B cell (primary cell): ENCODE measurements at regions not wholly inside any gene's neighbourhood (a gene's known extent, or its start where the extent isn't known, plus 50 kb on each side); places are given as distances from the start of the nearest gene placed in this dataset.

Experiments
- ATAC-seq: fragments of 200-7000 bp; cut with Tn5 transposase; one replicate; pipeline ENCODE4 v1.10.0; 2021; ENCODE audit warnings: low read depth, mild to moderate bottlenecking, moderate number of reproducible peaks, moderate library complexity
- CTCF ChIA-PET: fragments of 350-600 bp; sonication (Branson Sonifier 250); formaldehyde crosslinking; loops from one replicate; lab custom pipeline; 2021; ENCODE audit warnings: antibody characterized with exemption, inconsistent platforms; lab: Charles Lee
- POLR2A ChIA-PET: fragments of 350-600 bp; sonication (Branson Sonifier 250); formaldehyde crosslinking; loops from one replicate; lab custom pipeline; 2021; ENCODE audit warnings: antibody characterized with exemption; lab: Charles Lee
- DNase-seq: peaks from one replicate; pipeline ENCODE4 v3.0.0; 2013
- H2AFZ ChIP-seq: 2 replicates; pipeline ENCODE4 v1.6.1; 2012; ENCODE audit warnings: mild to moderate bottlenecking, low read depth, low read length; ENCODE audit not compliant: insufficient read depth, poor library complexity, severe bottlenecking
- H3K27ac ChIP-seq, 2 donors: 1 replicate in 1 of 2; 2 replicates in 1 of 2; pipeline ENCODE4 v1.5.1; 2012 to 2013; ENCODE audit warnings: low read length in 2 of 2, mild to moderate bottlenecking in 2 of 2, moderate library complexity in 1 of 2
- H3K27me3 ChIP-seq, 4 experiments: fragments of 200-600 bp in 1 of 4; sonication (generic) in 1 of 4; replicated peaks in 1 of 4; 1 replicate in 2 of 4; 2 replicates in 2 of 4; pipeline versions ENCODE4 v1.6.1 to v1.7.0; 2013 to 2016; ENCODE audit warnings: low read length in 3 of 4, mild to moderate bottlenecking in 2 of 4, mixed read lengths in 1 of 4, moderate library complexity in 1 of 4; ENCODE audit not compliant: insufficient read depth in 4 of 4, control insufficient read depth in 3 of 4; ENCODE audit errors: control extremely low read depth in 1 of 4
- H3K36me3 ChIP-seq, 2 experiments: replicated peaks in 1 of 2; 1 replicate in 1 of 2; 2 replicates in 1 of 2; pipeline versions ENCODE4 v1.6.1 to v1.7.1; 2013; ENCODE audit warnings: low read length in 1 of 2; ENCODE audit not compliant: insufficient read depth in 2 of 2, control insufficient read depth in 1 of 2; ENCODE audit errors: control extremely low read depth in 1 of 2, extremely low read depth in 1 of 2
- H3K4me1 ChIP-seq, 2 donors: fragments of 200-600 bp in 1 of 2; sonication (generic) in 1 of 2; 1 replicate in 1 of 2; 2 replicates in 1 of 2; pipeline versions ENCODE4 v1.5.1 to v1.6.1; 2013 to 2017; ENCODE audit warnings: low read length in 2 of 2; ENCODE audit not compliant: control insufficient read depth in 2 of 2, insufficient read depth in 2 of 2
- H3K4me2 ChIP-seq: replicated peaks from 2 replicates; pipeline ENCODE3; 2012; ENCODE audit warnings: mild to moderate bottlenecking, low read depth, low read length; ENCODE audit not compliant: poor library complexity, severe bottlenecking
- H3K4me3 ChIP-seq, 5 experiments: fragments of 200-600 bp in 1 of 5; sonication (generic) in 1 of 5; 1 replicate in 3 of 5; 2 replicates in 2 of 5; pipeline versions ENCODE4 v1.5.1 to v1.7.0; 2011 to 2016; ENCODE audit warnings: low read length in 4 of 5, mild to moderate bottlenecking in 4 of 5, low read depth in 2 of 5, control low read depth in 1 of 5, moderate library complexity in 1 of 5; ENCODE audit not compliant: insufficient read depth in 1 of 5; ENCODE audit errors: control extremely low read depth in 1 of 5, extremely low read depth in 1 of 5
- H3K79me2 ChIP-seq: fragments of 200-600 bp; sonication (generic); one replicate; pipeline ENCODE4 v1.6.0; 2016; ENCODE audit warnings: low read length; ENCODE audit not compliant: control insufficient read depth, insufficient read depth
- H3K9ac ChIP-seq: fragments of 200-600 bp; sonication (generic); 2 replicates; pipeline ENCODE4 v1.6.1; 2017; ENCODE audit warnings: mild to moderate bottlenecking, low read length, moderate library complexity
- H3K9me3 ChIP-seq, 3 donors: one replicate each; pipeline versions ENCODE4 v1.6.1 to v1.7.1; 2013; ENCODE audit warnings: low read length in 2 of 3; ENCODE audit not compliant: control insufficient read depth in 2 of 3, insufficient read depth in 1 of 3; ENCODE audit errors: control extremely low read depth in 1 of 3
- H4K20me1 ChIP-seq: 2 replicates; pipeline ENCODE4 v1.6.0; 2012; ENCODE audit warnings: mild to moderate bottlenecking, low read length; ENCODE audit not compliant: insufficient read depth, control insufficient read depth, poor library complexity, severe bottlenecking
- H3K27ac Mint-ChIP-seq: one replicate; pipeline ENCODE4 v1.8.0; 2021; ENCODE audit warnings: mixed read lengths
- H3K27me3 Mint-ChIP-seq: one replicate; pipeline ENCODE4 v1.8.0; 2021; ENCODE audit warnings: mixed read lengths
- H3K4me1 Mint-ChIP-seq: one replicate; pipeline ENCODE4 v1.8.0; 2021; ENCODE audit warnings: mixed read lengths
- H3K4me3 Mint-ChIP-seq: one replicate; pipeline ENCODE4 v1.8.0; 2021; ENCODE audit warnings: mixed read lengths
- H3K9me3 Mint-ChIP-seq: one replicate; pipeline ENCODE4 v1.8.0; 2022; ENCODE audit warnings: mixed read lengths; ENCODE audit not compliant: insufficient read depth
- EZH2 ChIP-seq: IDR thresholded peaks from 2 replicates; pipeline ENCODE4 v1.6.1; 2012; ENCODE audit warnings: borderline replicate concordance, low read depth, mild to moderate bottlenecking, moderate library complexity, low read length; ENCODE audit not compliant: insufficient read depth, poor library complexity, severe bottlenecking
- WGBS: methylation state at CpG from one replicate; pipeline ENCODE4 v1.1.5; 2013; ENCODE audit warnings: missing lambda C conversion rate; ENCODE audit not compliant: insufficient coverage; 5-methylcytosine and 5-hydroxymethylcytosine counted together
- intact Hi-C: fragments of 100-400 bp; cut with micrococcal nuclease; formaldehyde crosslinking; loops from one replicate; pipeline ENCODE4 v1.10.0; 2022
- TF ChIP-seq, protein P1 (sequence below): fragments of 200-600 bp; IDR thresholded peaks from one replicate; pipeline ENCODE4 v1.8.0; 2022; ENCODE audit warnings: antibody characterized with exemption, mild to moderate bottlenecking

GRCh38 chr3:148090156-148090555, 607.5 kb upstream of the AGTR1 start:
- no peak for ATAC-seq
- no peaks in the 10 kb centered on the region for H3K4me1 ChIP-seq
- no peak overlapping the region for H3K4me3 ChIP-seq
- Mint-ChIP-seq H3K27me3 (no peaks in the 10 kb centered on the region), H3K4me1 (no peaks in the 10 kb centered on the region), H3K9me3 (peaks cover 2% of the 10 kb centered on the region), H3K27ac (no peak overlapping the region), H3K4me3 (no peak overlapping the region)
- H3K27ac ChIP-seq: no peak overlapping the region
- no peak overlapping the region for H3K4me2 ChIP-seq
- no peaks in the 10 kb centered on the region for H3K9me3 ChIP-seq
- CTCF ChIA-PET: no interaction called here
- intact Hi-C loops: no loop called here
- no peak overlapping the region for H2AFZ ChIP-seq
- H4K20me1 ChIP-seq: no peaks in the 10 kb centered on the region
- no peak for DNase-seq
- H3K9ac ChIP-seq: no peak overlapping the region
- no peaks in the 10 kb centered on the region for H3K27me3 ChIP-seq
- WGBS: no CpG with 5 or more reads among the region's 2 CpGs
- H3K79me2 ChIP-seq: no peaks in the 10 kb centered on the region
- no peak for TF ChIP-seq EZH2
- TF ChIP-seq, protein P1, sequence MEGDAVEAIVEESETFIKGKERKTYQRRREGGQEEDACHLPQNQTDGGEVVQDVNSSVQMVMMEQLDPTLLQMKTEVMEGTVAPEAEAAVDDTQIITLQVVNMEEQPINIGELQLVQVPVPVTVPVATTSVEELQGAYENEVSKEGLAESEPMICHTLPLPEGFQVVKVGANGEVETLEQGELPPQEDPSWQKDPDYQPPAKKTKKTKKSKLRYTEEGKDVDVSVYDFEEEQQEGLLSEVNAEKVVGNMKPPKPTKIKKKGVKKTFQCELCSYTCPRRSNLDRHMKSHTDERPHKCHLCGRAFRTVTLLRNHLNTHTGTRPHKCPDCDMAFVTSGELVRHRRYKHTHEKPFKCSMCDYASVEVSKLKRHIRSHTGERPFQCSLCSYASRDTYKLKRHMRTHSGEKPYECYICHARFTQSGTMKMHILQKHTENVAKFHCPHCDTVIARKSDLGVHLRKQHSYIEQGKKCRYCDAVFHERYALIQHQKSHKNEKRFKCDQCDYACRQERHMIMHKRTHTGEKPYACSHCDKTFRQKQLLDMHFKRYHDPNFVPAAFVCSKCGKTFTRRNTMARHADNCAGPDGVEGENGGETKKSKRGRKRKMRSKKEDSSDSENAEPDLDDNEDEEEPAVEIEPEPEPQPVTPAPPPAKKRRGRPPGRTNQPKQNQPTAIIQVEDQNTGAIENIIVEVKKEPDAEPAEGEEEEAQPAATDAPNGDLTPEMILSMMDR: no peak
- H3K36me3 ChIP-seq: no peaks in the 10 kb centered on the region
- POLR2A ChIA-PET: no interaction called here

- Mint-ChIP-seq H3K4me1 (no peaks in the 10 kb centered on the region), H3K9me3 (peaks cover 2% of the 10 kb centered on the region), H3K27ac (no peak overlapping the region), H3K27me3 (no peaks in the 10 kb centered on the region), H3K4me3 (no peak overlapping the region)
- intact Hi-C loops: no loop called here
- H3K27ac ChIP-seq: no peak overlapping the region
- no peak for DNase-seq
- CTCF ChIA-PET: no interaction called here
- no CpG with 5 or more reads among the region's 5 CpGs for WGBS
- no peaks in the 10 kb centered on the region for H3K27me3 ChIP-seq
- H3K4me1 ChIP-seq: no peaks in the 10 kb centered on the region
- no peak overlapping the region for H3K4me2 ChIP-seq
- POLR2A ChIA-PET: no interaction called here
- H3K79me2 ChIP-seq: no peaks in the 10 kb centered on the region
- H3K9me3 ChIP-seq: no peaks in the 10 kb centered on the region
- no peaks in the 10 kb centered on the region for H4K20me1 ChIP-seq
- no peak overlapping the region for H2AFZ ChIP-seq
- TF ChIP-seq, protein P1: no peak
- TF ChIP-seq EZH2: no peak
- no peaks in the 10 kb centered on the region for H3K36me3 ChIP-seq
- no peak for ATAC-seq
- H3K9ac ChIP-seq: no peak overlapping the region
- no peak overlapping the region for H3K4me3 ChIP-seq
Measured at GRCh38 chr3:148092624-148093347, 604.9 kb upstream of the AGTR1 start.
